ENCODE measurements at regions not wholly inside any gene's neighbourhood (a gene's known extent, or its start where the extent isn't known, plus 50 kb on each side); places are given as distances from the start of the nearest gene placed in this dataset.

DNA sequence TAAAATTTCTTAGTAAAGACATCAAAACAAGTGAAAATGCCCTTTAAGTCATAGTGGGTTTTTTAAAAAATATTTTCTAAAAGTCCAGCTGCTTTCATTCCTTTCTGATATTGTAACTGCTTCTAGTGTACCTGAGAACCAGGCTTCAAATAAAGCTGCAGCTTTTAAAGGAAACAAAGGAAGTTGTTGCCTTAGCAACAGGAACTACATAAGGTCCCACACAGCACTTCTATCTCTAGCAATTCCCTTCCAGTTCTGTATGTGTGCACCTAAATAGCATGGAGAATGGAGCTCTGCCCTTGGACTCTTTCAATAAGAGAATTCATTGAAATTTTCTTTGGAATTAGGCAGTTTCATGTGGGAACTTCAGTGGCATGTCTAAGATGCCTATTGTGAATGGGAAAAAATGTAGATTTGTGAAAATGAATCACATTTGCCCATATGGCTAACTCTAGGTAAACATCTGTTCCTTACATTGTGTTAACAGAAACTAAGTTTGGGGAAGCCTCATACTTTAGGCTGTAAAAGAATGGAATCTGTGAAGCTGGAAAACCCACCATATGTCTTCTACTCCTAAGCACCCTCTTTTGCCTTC is 206.4 kb downstream of the KIF2B start:
- Histone ChIP-seq H3K4me1 (ENCODE audit: low read depth, poor library complexity, severe bottlenecking) (no peaks in the 10 kb centered on the region), H3K79me2 (ENCODE audit: insufficient read depth, low read depth) (no peaks in the 10 kb centered on the region), H3K9ac (no peak overlapping the region), H3K27me3 (ENCODE audit: insufficient read depth, low read depth) (no peaks in the 10 kb centered on the region), H3K4me3 (IDR thresholded peaks at IDR 0.05; ENCODE audit: insufficient read depth, low read depth, low read length) (no peak overlapping the region), H3K36me3 (ENCODE audit: insufficient read depth) (no peaks in the 10 kb centered on the region), H3K4me2 (no peak overlapping the region), H4K20me1 (ENCODE audit: insufficient read depth) (no peaks in the 10 kb centered on the region), H2AFZ (ENCODE audit: low read depth) (no peak overlapping the region), H3K27ac (no peak overlapping the region)
- TF ChIP-seq, protein P1, sequence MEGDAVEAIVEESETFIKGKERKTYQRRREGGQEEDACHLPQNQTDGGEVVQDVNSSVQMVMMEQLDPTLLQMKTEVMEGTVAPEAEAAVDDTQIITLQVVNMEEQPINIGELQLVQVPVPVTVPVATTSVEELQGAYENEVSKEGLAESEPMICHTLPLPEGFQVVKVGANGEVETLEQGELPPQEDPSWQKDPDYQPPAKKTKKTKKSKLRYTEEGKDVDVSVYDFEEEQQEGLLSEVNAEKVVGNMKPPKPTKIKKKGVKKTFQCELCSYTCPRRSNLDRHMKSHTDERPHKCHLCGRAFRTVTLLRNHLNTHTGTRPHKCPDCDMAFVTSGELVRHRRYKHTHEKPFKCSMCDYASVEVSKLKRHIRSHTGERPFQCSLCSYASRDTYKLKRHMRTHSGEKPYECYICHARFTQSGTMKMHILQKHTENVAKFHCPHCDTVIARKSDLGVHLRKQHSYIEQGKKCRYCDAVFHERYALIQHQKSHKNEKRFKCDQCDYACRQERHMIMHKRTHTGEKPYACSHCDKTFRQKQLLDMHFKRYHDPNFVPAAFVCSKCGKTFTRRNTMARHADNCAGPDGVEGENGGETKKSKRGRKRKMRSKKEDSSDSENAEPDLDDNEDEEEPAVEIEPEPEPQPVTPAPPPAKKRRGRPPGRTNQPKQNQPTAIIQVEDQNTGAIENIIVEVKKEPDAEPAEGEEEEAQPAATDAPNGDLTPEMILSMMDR (conservative IDR thresholded peaks at IDR 0.05; ENCODE audit: low read depth, low read length) = no peak

DNA sequence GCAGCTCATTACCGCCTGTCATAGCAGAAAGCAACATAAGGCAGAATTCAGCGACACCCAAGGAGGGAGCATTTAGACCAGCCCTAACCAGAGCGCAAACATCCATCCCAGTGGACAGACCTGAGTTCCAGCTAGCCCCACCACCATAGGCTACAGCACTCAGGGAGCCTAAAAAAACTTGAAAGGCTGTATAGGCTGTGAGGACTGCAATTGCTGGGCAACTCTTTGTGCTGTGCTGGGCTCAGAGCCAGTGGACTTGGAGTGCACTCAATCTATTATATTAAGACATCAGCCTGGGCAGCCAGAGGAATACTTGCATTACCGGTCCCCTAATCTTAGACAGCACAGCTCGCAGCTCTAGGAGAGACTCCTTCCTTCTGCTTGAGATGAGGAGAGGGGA is 207.3 kb downstream of the KIF2B start:
- no peaks in the 10 kb centered on the region for H3K36me3 ChIP-seq (ENCODE audit: insufficient read depth)
- H3K4me2 ChIP-seq = no peak overlapping the region
- TF ChIP-seq, protein P1 (conservative IDR thresholded peaks at IDR 0.05; ENCODE audit: low read depth, low read length) = no peak
- H3K4me1 ChIP-seq (ENCODE audit: low read depth, poor library complexity, severe bottlenecking) = no peaks in the 10 kb centered on the region
- H3K27ac ChIP-seq = no peak overlapping the region
- H3K79me2 ChIP-seq (ENCODE audit: insufficient read depth, low read depth) = no peaks in the 10 kb centered on the region
- H3K27me3 ChIP-seq (ENCODE audit: insufficient read depth, low read depth) = no peaks in the 10 kb centered on the region
- H4K20me1 ChIP-seq (ENCODE audit: insufficient read depth) = no peaks in the 10 kb centered on the region
- H3K4me3 ChIP-seq (IDR thresholded peaks at IDR 0.05; ENCODE audit: insufficient read depth, low read depth, low read length) = no peak overlapping the region
- no peak overlapping the region for H2AFZ ChIP-seq (ENCODE audit: low read depth)
- H3K9ac ChIP-seq = no peak overlapping the region

DNA sequence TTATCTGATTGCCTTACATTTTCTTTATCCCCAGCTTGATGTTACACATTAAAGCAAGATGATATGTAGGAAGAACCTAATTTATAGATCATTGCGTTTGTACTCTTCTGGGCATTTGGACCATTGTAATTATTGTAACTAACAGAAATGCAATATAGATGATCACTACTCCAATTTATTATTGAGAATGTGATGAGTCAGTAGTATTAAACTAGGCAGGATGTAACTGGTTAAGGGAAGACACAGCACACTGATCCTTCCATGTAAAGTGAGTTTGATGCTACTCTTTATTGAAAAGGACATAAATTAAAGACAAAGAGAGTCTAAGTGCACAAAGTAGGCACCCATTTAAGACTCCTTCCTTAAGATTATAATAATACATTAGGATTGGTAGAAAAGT is 223.8 kb downstream of the KIF2B start:
- H3K36me3 ChIP-seq (ENCODE audit: insufficient read depth) = no peaks in the 10 kb centered on the region
- H4K20me1 ChIP-seq (ENCODE audit: insufficient read depth) = no peaks in the 10 kb centered on the region
- TF ChIP-seq, protein P1 (conservative IDR thresholded peaks at IDR 0.05; ENCODE audit: low read depth, low read length) = no peak
- no peaks in the 10 kb centered on the region for H3K27me3 ChIP-seq (ENCODE audit: insufficient read depth, low read depth)
- no peaks in the 10 kb centered on the region for H3K4me1 ChIP-seq (ENCODE audit: low read depth, poor library complexity, severe bottlenecking)
- no peaks in the 10 kb centered on the region for H3K79me2 ChIP-seq (ENCODE audit: insufficient read depth, low read depth)
- no peak overlapping the region for H3K27ac ChIP-seq
- no peak overlapping the region for H3K4me3 ChIP-seq (IDR thresholded peaks at IDR 0.05; ENCODE audit: insufficient read depth, low read depth, low read length)
- H2AFZ ChIP-seq (ENCODE audit: low read depth) = no peak overlapping the region
- no peak overlapping the region for H3K9ac ChIP-seq
- H3K4me2 ChIP-seq = no peak overlapping the region

DNA sequence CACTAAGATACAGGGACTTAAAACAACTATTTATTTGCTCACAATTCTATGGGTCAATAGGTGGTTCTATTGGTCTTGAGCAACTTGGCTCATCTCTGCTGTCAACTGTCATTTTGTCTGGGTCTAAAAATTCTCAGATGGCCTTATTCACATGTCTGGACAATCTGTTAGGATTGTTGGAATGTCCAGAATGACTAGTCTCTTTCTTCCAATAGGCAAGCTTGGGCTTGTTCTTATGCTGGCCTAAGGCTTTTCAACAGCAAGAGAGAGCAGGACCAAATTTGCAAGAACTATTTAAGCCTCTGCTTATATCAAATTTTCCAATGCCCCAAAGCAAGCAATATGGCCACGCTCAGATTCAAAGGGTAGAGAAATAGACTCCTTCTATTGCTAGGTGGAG is 240.9 kb downstream of the KIF2B start:
- Histone ChIP-seq H3K27me3 (ENCODE audit: insufficient read depth, low read depth) (no peaks in the 10 kb centered on the region), H3K4me1 (ENCODE audit: low read depth, poor library complexity, severe bottlenecking) (no peaks in the 10 kb centered on the region), H3K4me3 (IDR thresholded peaks at IDR 0.05; ENCODE audit: insufficient read depth, low read depth, low read length) (no peak overlapping the region), H2AFZ (ENCODE audit: low read depth) (no peak overlapping the region), H3K9ac (no peak overlapping the region), H4K20me1 (ENCODE audit: insufficient read depth) (no peaks in the 10 kb centered on the region), H3K79me2 (ENCODE audit: insufficient read depth, low read depth) (no peaks in the 10 kb centered on the region), H3K36me3 (ENCODE audit: insufficient read depth) (no peaks in the 10 kb centered on the region), H3K4me2 (no peak overlapping the region), H3K27ac (no peak overlapping the region)
- TF ChIP-seq, protein P1 (conservative IDR thresholded peaks at IDR 0.05; ENCODE audit: low read depth, low read length) = no peak

Measured in KMS-11 (cell line).